ENCODE measurements at regions not wholly inside any gene's neighbourhood (a gene's known extent, or its start where the extent isn't known, plus 50 kb on each side); places are given as distances from the start of the nearest gene placed in this dataset.

DNA sequence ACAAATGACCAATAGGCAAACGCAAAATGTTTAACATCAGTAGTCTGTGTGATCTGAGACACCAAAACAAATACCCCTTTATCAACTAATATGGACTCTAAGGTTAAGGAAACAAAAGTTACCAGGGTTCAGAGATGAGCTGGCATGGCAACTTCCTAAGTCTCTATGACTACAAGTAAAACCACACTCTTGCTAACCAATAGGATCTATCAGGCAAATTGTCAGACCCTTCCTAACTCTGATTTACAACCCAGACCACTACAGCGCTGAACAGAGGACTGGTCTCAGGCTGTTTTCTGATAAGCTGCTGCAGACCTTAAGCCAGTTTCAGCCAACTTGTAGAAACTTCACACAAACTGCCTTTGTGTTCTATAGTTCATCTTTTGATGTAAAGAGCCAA is 608.0 kb downstream of the TLL1 start:
- Histone ChIP-seq H3K9me3 (ENCODE audit: control insufficient read depth, low read depth, low read length) (no peaks in the 10 kb centered on the region), H3K4me1 (ENCODE audit: control insufficient read depth, insufficient read depth, low read length) (no peaks in the 10 kb centered on the region), H3K36me3 (ENCODE audit: control insufficient read depth, insufficient read depth, low read length) (no peaks in the 10 kb centered on the region), H3K27ac (ENCODE audit: low read length) (no peak overlapping the region), H3K27me3 (ENCODE audit: control insufficient read depth, insufficient read depth, low read length) (no peaks in the 10 kb centered on the region), H3K4me3 (ENCODE audit: low read length) (no peak overlapping the region)
- DNase-seq: no peak
- WGBS (ENCODE audit: insufficient coverage, low lambda C conversion rate): 17% methylated on average over 1 of the region's 2 CpGs

DNA sequence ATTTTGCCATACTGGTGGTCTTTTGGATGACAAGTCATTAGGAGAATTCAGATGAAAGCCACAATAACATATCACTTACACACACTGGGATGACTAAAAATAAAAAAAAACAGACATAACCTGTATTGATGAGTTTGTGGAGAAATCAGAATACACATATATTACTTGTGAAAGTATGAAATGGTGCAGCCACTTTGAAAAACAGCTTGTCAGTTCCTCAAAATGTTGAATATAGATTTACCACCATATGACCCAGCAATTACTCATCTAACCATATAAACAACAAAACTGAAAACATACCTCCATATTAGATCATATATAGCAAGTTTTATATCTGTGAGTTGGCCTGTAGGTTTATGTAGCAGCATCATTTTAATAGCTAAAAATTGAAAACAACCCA is 608.7 kb downstream of the TLL1 start:
- Histone ChIP-seq H3K27me3 (ENCODE audit: control insufficient read depth, insufficient read depth, low read length) (no peaks in the 10 kb centered on the region), H3K36me3 (ENCODE audit: control insufficient read depth, insufficient read depth, low read length) (no peaks in the 10 kb centered on the region), H3K27ac (ENCODE audit: low read length) (no peak overlapping the region), H3K4me3 (ENCODE audit: low read length) (no peak overlapping the region), H3K4me1 (ENCODE audit: control insufficient read depth, insufficient read depth, low read length) (no peaks in the 10 kb centered on the region), H3K9me3 (ENCODE audit: control insufficient read depth, low read depth, low read length) (no peaks in the 10 kb centered on the region)
- no peak for DNase-seq

DNA sequence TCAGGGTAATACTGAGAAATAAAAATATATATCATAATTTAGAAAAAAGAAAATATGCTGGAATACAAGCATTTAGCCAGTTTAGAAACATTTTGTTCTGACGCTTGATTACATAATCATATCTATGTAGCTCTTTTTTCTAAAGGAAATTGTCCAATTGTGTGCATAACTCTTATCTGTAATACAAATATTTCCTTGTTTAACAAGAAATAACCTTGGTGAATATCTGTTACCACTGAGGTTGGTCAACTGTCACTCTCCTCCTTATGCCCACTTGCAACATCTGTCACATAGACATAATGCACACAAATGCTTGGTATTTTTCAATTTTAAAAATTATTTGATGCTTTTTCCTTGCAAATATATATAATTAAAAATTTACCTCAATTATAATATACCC is 609.7 kb downstream of the TLL1 start:
- H3K36me3 ChIP-seq (ENCODE audit: control insufficient read depth, insufficient read depth, low read length): no peaks in the 10 kb centered on the region
- WGBS (ENCODE audit: insufficient coverage, low lambda C conversion rate): 0% methylated on average over 1 of the region's 1 CpG
- DNase-seq: peak; percentile 2 to 14

DNA sequence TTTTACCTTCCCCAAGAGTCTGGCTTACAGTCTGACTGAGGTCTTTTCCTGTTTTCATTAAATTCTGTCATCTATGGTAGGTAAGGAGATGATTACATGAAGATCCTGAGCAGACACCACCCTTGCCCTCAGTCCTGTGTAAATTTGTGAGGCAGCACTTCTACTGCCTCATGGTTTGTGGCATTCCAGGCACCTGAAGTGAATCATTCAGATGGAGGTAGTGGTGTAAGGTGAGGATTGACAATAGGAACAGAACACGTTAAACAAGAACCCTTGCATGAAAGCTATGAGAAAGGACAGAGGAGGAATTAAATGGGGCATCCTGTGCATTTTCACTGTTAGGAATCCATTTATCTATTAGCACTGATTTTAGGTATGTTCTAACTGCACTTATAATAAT is 618.6 kb downstream of the TLL1 start:
- no peak overlapping the region for H3K4me3 ChIP-seq (ENCODE audit: low read length)
- no peaks in the 10 kb centered on the region for H3K9me3 ChIP-seq (ENCODE audit: control insufficient read depth, low read depth, low read length)
- no peaks in the 10 kb centered on the region for H3K36me3 ChIP-seq (ENCODE audit: control insufficient read depth, insufficient read depth, low read length)
- H3K27me3 ChIP-seq (ENCODE audit: control insufficient read depth, insufficient read depth, low read length): no peaks in the 10 kb centered on the region
- peaks cover 10% of the 10 kb centered on the region for H3K4me1 ChIP-seq (ENCODE audit: control insufficient read depth, insufficient read depth, low read length)
- 100% methylated on average over 1 of the region's 1 CpG for WGBS (ENCODE audit: insufficient coverage, low lambda C conversion rate)
- DNase-seq: no peak
- no peak overlapping the region for H3K27ac ChIP-seq (ENCODE audit: low read length)

More for the DNA sequence above, 609.7 kb downstream of the TLL1 start:
- Histone ChIP-seq H3K4me1 (ENCODE audit: control insufficient read depth, insufficient read depth, low read length) (no peaks in the 10 kb centered on the region), H3K27me3 (ENCODE audit: control insufficient read depth, insufficient read depth, low read length) (no peaks in the 10 kb centered on the region), H3K27ac (ENCODE audit: low read length) (no peak overlapping the region), H3K9me3 (ENCODE audit: control insufficient read depth, low read depth, low read length) (no peaks in the 10 kb centered on the region), H3K4me3 (ENCODE audit: low read length) (no peak overlapping the region)

DNA sequence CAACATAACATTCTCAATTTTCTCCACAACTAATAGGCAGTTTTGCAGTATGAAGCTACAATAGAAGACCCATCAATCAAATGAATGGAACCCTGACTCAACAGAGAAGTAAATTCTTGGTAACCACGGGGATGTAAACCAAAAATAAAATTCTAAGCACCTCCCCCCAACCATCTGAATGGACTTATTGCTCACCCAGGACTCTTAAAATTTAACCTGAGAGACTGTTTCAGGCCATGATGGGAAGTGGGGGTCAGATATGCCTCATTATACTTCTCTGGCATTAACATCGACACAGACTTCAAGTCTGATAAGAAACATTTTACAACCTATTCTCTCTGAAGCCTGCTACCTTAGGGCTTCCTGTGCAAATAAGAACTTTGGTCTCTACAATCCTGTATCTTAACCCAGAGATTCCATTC is 620.9 kb downstream of the TLL1 start:
- Histone ChIP-seq H3K36me3 (ENCODE audit: control insufficient read depth, insufficient read depth, low read length) (no peaks in the 10 kb centered on the region), H3K4me3 (ENCODE audit: low read length) (no peak overlapping the region), H3K9me3 (ENCODE audit: control insufficient read depth, low read depth, low read length) (no peaks in the 10 kb centered on the region), H3K4me1 (ENCODE audit: control insufficient read depth, insufficient read depth, low read length) (peaks cover 13% of the 10 kb centered on the region), H3K27ac (ENCODE audit: low read length) (peak overlapping the region; percentile 40), H3K27me3 (ENCODE audit: control insufficient read depth, insufficient read depth, low read length) (no peaks in the 10 kb centered on the region)
- no CpG with 5 or more reads among the region's 2 CpGs for WGBS (ENCODE audit: insufficient coverage, low lambda C conversion rate)
- peak; percentile 45 to 82 for DNase-seq

DNA sequence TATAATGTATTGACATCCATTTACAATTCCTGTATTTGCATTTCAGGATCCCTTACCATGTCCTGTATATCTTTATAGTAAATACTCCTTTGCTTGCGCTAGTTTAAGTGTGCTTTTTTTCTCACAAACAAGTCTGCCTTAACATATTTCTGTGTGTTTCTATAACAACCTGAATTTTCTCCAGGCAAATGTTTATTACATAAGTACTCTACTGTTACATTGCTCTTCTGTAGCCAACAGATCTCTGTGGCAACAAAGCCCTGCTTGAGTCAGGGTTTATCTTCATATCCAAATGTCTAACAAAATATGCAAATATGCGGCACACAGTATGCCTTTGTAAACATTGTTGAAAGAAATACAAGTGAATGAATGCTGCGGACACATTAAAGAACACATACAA is 625.5 kb downstream of the TLL1 start:
- H3K4me1 ChIP-seq (ENCODE audit: control insufficient read depth, insufficient read depth, low read length): peaks cover 10% of the 10 kb centered on the region
- no peak overlapping the region for H3K27ac ChIP-seq (ENCODE audit: low read length)
- H3K4me3 ChIP-seq (ENCODE audit: low read length): no peak overlapping the region
- H3K9me3 ChIP-seq (ENCODE audit: control insufficient read depth, low read depth, low read length): no peaks in the 10 kb centered on the region
- H3K27me3 ChIP-seq (ENCODE audit: control insufficient read depth, insufficient read depth, low read length): no peaks in the 10 kb centered on the region
- DNase-seq: peak; percentile 3 to 21
- 84% methylated on average over 3 of the region's 3 CpGs for WGBS (ENCODE audit: insufficient coverage, low lambda C conversion rate)
- no peaks in the 10 kb centered on the region for H3K36me3 ChIP-seq (ENCODE audit: control insufficient read depth, insufficient read depth, low read length)

DNA sequence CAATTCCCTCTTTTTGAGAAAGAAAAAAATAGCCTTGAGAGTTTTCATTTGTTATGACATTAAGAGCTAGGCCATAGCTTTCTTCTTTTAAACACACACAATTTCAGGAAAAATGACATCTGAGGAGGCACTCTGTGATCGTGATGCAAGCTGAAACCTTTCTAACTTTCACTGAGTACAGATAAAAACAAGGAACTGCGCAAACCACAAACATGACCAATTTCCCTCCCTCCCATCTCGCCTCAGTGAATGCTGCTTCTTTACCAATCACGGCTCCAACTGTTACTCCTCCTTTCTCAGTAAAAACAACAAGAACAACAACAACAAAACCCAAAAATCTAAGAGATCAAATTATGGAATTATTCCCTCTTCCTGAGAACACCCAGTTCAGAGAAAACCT is 626.8 kb downstream of the TLL1 start:
- H3K36me3 ChIP-seq (ENCODE audit: control insufficient read depth, insufficient read depth, low read length): no peaks in the 10 kb centered on the region
- DNase-seq: no peak
- H3K4me3 ChIP-seq (ENCODE audit: low read length): no peak overlapping the region
- H3K4me1 ChIP-seq (ENCODE audit: control insufficient read depth, insufficient read depth, low read length): peaks cover 3% of the 10 kb centered on the region
- H3K27me3 ChIP-seq (ENCODE audit: control insufficient read depth, insufficient read depth, low read length): no peaks in the 10 kb centered on the region
- WGBS (ENCODE audit: insufficient coverage, low lambda C conversion rate): 0% methylated on average over 1 of the region's 4 CpGs
- H3K9me3 ChIP-seq (ENCODE audit: control insufficient read depth, low read depth, low read length): no peaks in the 10 kb centered on the region
- no peak overlapping the region for H3K27ac ChIP-seq (ENCODE audit: low read length)

DNA sequence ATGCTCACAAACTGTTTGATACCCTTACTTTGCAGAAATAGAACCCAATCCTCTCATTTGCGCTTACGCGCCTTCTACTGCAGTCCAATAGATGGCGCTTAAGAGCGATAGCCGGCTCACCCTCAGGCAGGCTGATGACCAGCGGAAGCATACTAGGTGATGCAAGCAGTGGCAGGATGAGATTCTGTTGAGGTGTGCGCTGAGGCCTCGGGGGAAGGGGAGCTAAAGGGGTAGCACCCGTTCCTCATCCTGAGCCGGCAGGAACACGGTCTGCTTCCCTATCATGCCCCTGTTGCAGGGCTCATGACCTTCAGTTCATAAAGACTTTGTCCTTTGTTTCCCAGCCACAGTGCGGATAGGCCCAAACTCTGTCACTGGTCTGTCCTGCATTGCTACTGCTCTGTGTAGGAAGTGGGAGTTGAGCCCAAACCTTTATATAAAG is 628.9 kb downstream of the TLL1 start:
- Histone ChIP-seq H3K4me3 (ENCODE audit: low read length) (no peak overlapping the region), H3K27me3 (ENCODE audit: control insufficient read depth, insufficient read depth, low read length) (no peaks in the 10 kb centered on the region), H3K27ac (ENCODE audit: low read length) (no peak overlapping the region), H3K36me3 (ENCODE audit: control insufficient read depth, insufficient read depth, low read length) (no peaks in the 10 kb centered on the region), H3K4me1 (ENCODE audit: control insufficient read depth, insufficient read depth, low read length) (peaks cover 3% of the 10 kb centered on the region), H3K9me3 (ENCODE audit: control insufficient read depth, low read depth, low read length) (no peaks in the 10 kb centered on the region)
- no peak for DNase-seq
- WGBS (ENCODE audit: insufficient coverage, low lambda C conversion rate): 76% methylated on average over 6 of the region's 13 CpGs

DNA sequence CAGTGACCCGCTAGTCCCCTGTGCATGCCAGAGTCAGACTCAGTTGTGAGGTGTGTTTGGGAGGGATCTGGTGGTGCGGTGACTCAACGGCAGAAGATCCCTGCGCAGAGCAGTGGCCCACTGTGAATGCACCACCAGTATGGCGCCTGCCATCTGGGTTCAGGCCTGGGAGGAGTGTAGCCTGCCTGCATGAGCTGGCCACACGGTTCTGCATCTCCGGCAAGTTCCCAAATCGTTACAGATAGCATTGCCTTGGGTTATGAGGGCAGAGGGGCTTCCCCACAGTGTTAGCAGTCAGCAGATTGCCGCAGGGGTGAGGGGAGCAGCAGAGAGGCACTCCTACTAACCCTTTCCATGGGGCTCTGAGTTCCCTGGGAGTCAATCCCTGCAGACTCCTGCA is 629.6 kb downstream of the TLL1 start:
- no peaks in the 10 kb centered on the region for H3K27me3 ChIP-seq (ENCODE audit: control insufficient read depth, insufficient read depth, low read length)
- no peaks in the 10 kb centered on the region for H3K9me3 ChIP-seq (ENCODE audit: control insufficient read depth, low read depth, low read length)
- WGBS (ENCODE audit: insufficient coverage, low lambda C conversion rate): no CpG with 5 or more reads among the region's 9 CpGs
- peaks cover 3% of the 10 kb centered on the region for H3K4me1 ChIP-seq (ENCODE audit: control insufficient read depth, insufficient read depth, low read length)
- DNase-seq: no peak
- no peak overlapping the region for H3K27ac ChIP-seq (ENCODE audit: low read length)
- H3K4me3 ChIP-seq (ENCODE audit: low read length): no peak overlapping the region
- H3K36me3 ChIP-seq (ENCODE audit: control insufficient read depth, insufficient read depth, low read length): no peaks in the 10 kb centered on the region

DNA sequence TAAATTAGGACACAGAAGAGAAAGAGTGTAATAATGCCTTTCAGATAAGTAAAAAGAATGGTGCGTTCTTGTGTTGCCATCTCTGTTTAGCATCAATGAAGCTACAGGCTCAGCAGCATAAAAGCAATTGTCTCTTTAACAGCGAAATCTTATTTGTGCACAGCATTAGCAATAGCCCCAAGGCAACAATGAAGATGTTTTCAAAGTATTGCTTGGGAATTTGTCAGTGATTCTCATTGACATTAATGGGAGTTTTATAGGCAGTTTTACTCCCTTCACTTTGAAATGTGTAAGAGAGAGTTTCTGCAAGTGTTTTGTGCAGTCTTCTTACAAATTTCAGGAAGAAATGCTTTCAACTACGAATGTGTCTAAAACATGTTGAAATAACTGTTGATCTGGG is 633.0 kb downstream of the TLL1 start:
- 100% methylated on average over 2 of the region's 3 CpGs for WGBS (ENCODE audit: insufficient coverage, low lambda C conversion rate)
- Histone ChIP-seq H3K4me3 (ENCODE audit: low read length) (no peak overlapping the region), H3K4me1 (ENCODE audit: control insufficient read depth, insufficient read depth, low read length) (no peaks in the 10 kb centered on the region), H3K9me3 (ENCODE audit: control insufficient read depth, low read depth, low read length) (no peaks in the 10 kb centered on the region), H3K27me3 (ENCODE audit: control insufficient read depth, insufficient read depth, low read length) (no peaks in the 10 kb centered on the region), H3K36me3 (ENCODE audit: control insufficient read depth, insufficient read depth, low read length) (no peaks in the 10 kb centered on the region), H3K27ac (ENCODE audit: low read length) (no peak overlapping the region)
- no peak for DNase-seq

DNA sequence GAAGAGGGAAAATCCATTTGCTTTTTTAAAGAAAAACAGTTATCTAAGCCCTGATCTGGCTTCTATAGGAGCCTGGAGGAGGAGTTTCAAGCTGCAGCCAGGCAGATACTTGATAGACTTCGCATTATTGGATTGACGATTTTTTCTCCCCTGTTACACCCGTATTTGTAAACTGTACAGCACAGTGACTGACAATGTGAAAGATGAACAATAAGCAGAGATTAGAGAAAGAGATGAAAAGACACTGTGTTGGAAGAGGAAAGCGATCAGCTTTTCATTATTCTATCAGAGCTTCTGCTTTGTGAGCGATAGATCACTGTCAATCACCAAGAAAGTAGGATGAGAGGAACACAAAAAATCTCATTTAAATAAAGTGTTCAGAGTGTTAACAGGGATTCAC is 639.2 kb downstream of the TLL1 start:
- Histone ChIP-seq H3K36me3 (ENCODE audit: control insufficient read depth, insufficient read depth, low read length) (no peaks in the 10 kb centered on the region), H3K9me3 (ENCODE audit: control insufficient read depth, low read depth, low read length) (no peaks in the 10 kb centered on the region), H3K4me1 (ENCODE audit: control insufficient read depth, insufficient read depth, low read length) (no peaks in the 10 kb centered on the region), H3K27me3 (ENCODE audit: control insufficient read depth, insufficient read depth, low read length) (no peaks in the 10 kb centered on the region), H3K4me3 (ENCODE audit: low read length) (no peak overlapping the region), H3K27ac (ENCODE audit: low read length) (no peak overlapping the region)
- WGBS (ENCODE audit: insufficient coverage, low lambda C conversion rate): 95% methylated on average over 2 of the region's 5 CpGs
- no peak for DNase-seq
